ENCODE measurements at regions not wholly inside any gene's neighbourhood (a gene's known extent, or its start where the extent isn't known, plus 50 kb on each side); places are given as distances from the start of the nearest gene placed in this dataset.
A peak's percentile ranks its signal among the peaks of the same experiment; 100 is the strongest.

- no peak for DNase-seq
These were observed 106.9 kb downstream of the CARTPT start for GRCh38 chr5:71825992-71826391.

- DNase-seq, result peak; percentile 89
These were observed 109.4 kb downstream of the CARTPT start for GRCh38 chr5:71828291-71829040.

GRCh38 chr5:71829206-71829605, 110.1 kb downstream of the CARTPT start:
- no peak for DNase-seq

GRCh38 chr5:71830681-71831539, 111.8 kb downstream of the CARTPT start:
- DNase-seq, result peak; percentile 96

GRCh38 chr5:71832812-71833715, 114.0 kb downstream of the CARTPT start:
- no peak for DNase-seq

GRCh38 chr5:71834601-71835000, 115.5 kb downstream of the CARTPT start:
- DNase-seq, result no peak

- DNase-seq, result peak; percentile 34
These were observed 117.0 kb downstream of the CARTPT start for GRCh38 chr5:71836084-71836483.

GRCh38 chr5:71836559-71837112, 117.6 kb downstream of the CARTPT start:
- peak; percentile 11 for DNase-seq

GRCh38 chr5:71838286-71838685, 119.2 kb downstream of the CARTPT start:
- no peak for DNase-seq

- no peak for DNase-seq
These were observed 120.2 kb downstream of the CARTPT start for GRCh38 chr5:71839096-71839884.

- no peak for DNase-seq
These were observed 122.0 kb downstream of the CARTPT start for GRCh38 chr5:71841107-71841506.

GRCh38 chr5:71843111-71843510, 124.0 kb downstream of the CARTPT start:
- no peak for DNase-seq

- no peak for DNase-seq
These were observed 125.8 kb downstream of the CARTPT start for GRCh38 chr5:71844862-71845261.

- DNase-seq, result no peak
These were observed 140.4 kb downstream of the CARTPT start for GRCh38 chr5:71859515-71859914.

GRCh38 chr5:71860048-71860447, 141.0 kb downstream of the CARTPT start:
- no peak for DNase-seq

GRCh38 chr5:71861682-71862081, 142.6 kb downstream of the CARTPT start:
- no peak for DNase-seq

GRCh38 chr5:71862087-71862486, 143.0 kb downstream of the CARTPT start:
- no peak for DNase-seq

GRCh38 chr5:71862507-71863060, 143.5 kb downstream of the CARTPT start:
- DNase-seq, result peak; percentile 29

- peak; percentile 99 for DNase-seq
These were observed 145.9 kb downstream of the CARTPT start for GRCh38 chr5:71864730-71865601.

GRCh38 chr5:71865665-71866320, 146.7 kb downstream of the CARTPT start:
- DNase-seq, result no peak

All from fibroblast of skin of right biceps (primary cell).